HepG2 (cell line): ENCODE measurements at regions not wholly inside any gene's neighbourhood (a gene's known extent, or its start where the extent isn't known, plus 50 kb on each side); places are given as distances from the start of the nearest gene placed in this dataset.

Source experiments
- BCL6 ChIP-seq: IDR thresholded peaks from 2 replicates; pipeline ENCODE4 v1.6.1; 2016; ENCODE audit warnings: missing genetic modification reagents, missing compliant biosample characterization
- CCDC6 ChIP-seq: sonication (generic); formaldehyde crosslinking; IDR thresholded peaks from 2 replicates; pipeline ENCODE4 v1.8.1; 2022; ENCODE audit warnings: mild to moderate bottlenecking, missing genetic modification reagents, moderate library complexity
- HIVEP1 ChIP-seq: sonication (generic); formaldehyde crosslinking; IDR thresholded peaks from 2 replicates; pipeline ENCODE4 v1.4.0; 2020; ENCODE audit warnings: mild to moderate bottlenecking, missing genetic modification reagents
- KDM4B ChIP-seq: sonication (generic); formaldehyde crosslinking; IDR thresholded peaks from 2 replicates; pipeline ENCODE4 v1.4.0; 2020; ENCODE audit warnings: missing genetic modification reagents
- MTA1 ChIP-seq: sonication (generic); formaldehyde crosslinking; IDR thresholded peaks from 2 replicates; pipeline ENCODE4 v1.4.0; 2020; ENCODE audit warnings: missing genetic modification reagents, mild to moderate bottlenecking, borderline replicate concordance
- PCBP2 ChIP-seq: fragments of 200-400 bp; formaldehyde crosslinking; optimal IDR thresholded peaks from 2 replicates; pipeline ENCODE3; 2018; ENCODE audit warnings: low read length, low read depth; ENCODE audit not compliant: poor library complexity, severe bottlenecking
- PLRG1 ChIP-seq: fragments of 450-650 bp; conservative IDR thresholded peaks from 2 replicates; pipeline ENCODE4 v1.6.1; 2016
- POLR2G ChIP-seq: fragments of 200-400 bp; formaldehyde crosslinking; IDR thresholded peaks from 2 replicates; pipeline ENCODE4 v1.6.1; 2018; ENCODE audit warnings: mild to moderate bottlenecking, low read depth, low read length, moderate library complexity
- RAD51 ChIP-seq: fragments of 450-650 bp; IDR thresholded peaks from 2 replicates; pipeline ENCODE4 v1.6.1; 2016; ENCODE audit warnings: borderline replicate concordance
- RARG ChIP-seq: sonication (generic); formaldehyde crosslinking; IDR thresholded peaks from 2 replicates; pipeline ENCODE4 v1.4.0; 2020; ENCODE audit warnings: low read depth, mild to moderate bottlenecking, missing genetic modification reagents
- RBAK ChIP-seq: sonication (generic); formaldehyde crosslinking; IDR thresholded peaks from 2 replicates; pipeline ENCODE4 v1.5.1; 2020; ENCODE audit warnings: mild to moderate bottlenecking, missing genetic modification reagents
- SMARCC2 ChIP-seq: fragments of 450-650 bp; IDR thresholded peaks from 2 replicates; pipeline ENCODE4 v1.6.1; 2017; ENCODE audit warnings: antibody characterized with exemption, mild to moderate bottlenecking
- SPEN ChIP-seq: sonication (generic); formaldehyde crosslinking; IDR thresholded peaks from 2 replicates; pipeline ENCODE4 v1.5.1; 2020; ENCODE audit warnings: low read depth, mild to moderate bottlenecking, missing genetic modification reagents
- SYNCRIP ChIP-seq: fragments of 200-400 bp; formaldehyde crosslinking; IDR thresholded peaks from 2 replicates; pipeline ENCODE4 v1.6.1; 2018; ENCODE audit warnings: mild to moderate bottlenecking, low read depth, low read length; ENCODE audit not compliant: insufficient read depth
- TEAD2 ChIP-seq: sonication (generic); formaldehyde crosslinking; IDR thresholded peaks from 2 replicates; pipeline ENCODE4 v1.9.0; 2021; ENCODE audit warnings: missing genetic modification reagents
- TEAD3 ChIP-seq: optimal IDR thresholded peaks from 2 replicates; pipeline ENCODE3; 2016; ENCODE audit warnings: borderline replicate concordance
- ZBTB8A ChIP-seq: sonication (generic); formaldehyde crosslinking; IDR thresholded peaks from 2 replicates; pipeline ENCODE4 v1.4.0; 2020; ENCODE audit warnings: mild to moderate bottlenecking, low read depth, missing genetic modification reagents, borderline replicate concordance
- ZMYM4 ChIP-seq: sonication (generic); formaldehyde crosslinking; IDR thresholded peaks from 2 replicates; pipeline ENCODE4 v1.8.1; 2023; ENCODE audit warnings: mild to moderate bottlenecking, missing genetic modification reagents
- ZNF451 ChIP-seq: sonication (generic); formaldehyde crosslinking; IDR thresholded peaks from 2 replicates; pipeline ENCODE4 v1.5.0; 2020; ENCODE audit warnings: mild to moderate bottlenecking, missing genetic modification reagents
- ZNF550 ChIP-seq: sonication (generic); formaldehyde crosslinking; IDR thresholded peaks from 2 replicates; pipeline ENCODE4 v1.4.0; 2020; ENCODE audit warnings: mild to moderate bottlenecking, missing genetic modification reagents, borderline replicate concordance
- ZNF670 ChIP-seq: sonication (generic); formaldehyde crosslinking; IDR thresholded peaks from 2 replicates; pipeline ENCODE4 v1.8.0; 2022; ENCODE audit warnings: mild to moderate bottlenecking, missing genetic modification reagents, borderline replicate concordance
- TF ChIP-seq, protein P1 (sequence below): sonication (generic); formaldehyde crosslinking; IDR thresholded peaks from 2 replicates; pipeline ENCODE4 v1.4.0; 2020; ENCODE audit warnings: mild to moderate bottlenecking, missing genetic modification reagents
- TF ChIP-seq, protein P2 (sequence below): sonication (generic); formaldehyde crosslinking; IDR thresholded peaks from 2 replicates; pipeline ENCODE4 v1.9.0; 2022; ENCODE audit warnings: low read depth, missing genetic modification reagents
- TF ChIP-seq, protein P3 (sequence below): sonication (generic); formaldehyde crosslinking; IDR thresholded peaks from 2 replicates; pipeline ENCODE4 v1.9.0; 2021; ENCODE audit warnings: missing genetic modification reagents, mild to moderate bottlenecking, borderline replicate concordance
- TF ChIP-seq, protein P4 (sequence below): IDR thresholded peaks from 2 replicates; pipeline ENCODE4 v1.6.1; 2012; ENCODE audit warnings: inconsistent platforms

DNA sequence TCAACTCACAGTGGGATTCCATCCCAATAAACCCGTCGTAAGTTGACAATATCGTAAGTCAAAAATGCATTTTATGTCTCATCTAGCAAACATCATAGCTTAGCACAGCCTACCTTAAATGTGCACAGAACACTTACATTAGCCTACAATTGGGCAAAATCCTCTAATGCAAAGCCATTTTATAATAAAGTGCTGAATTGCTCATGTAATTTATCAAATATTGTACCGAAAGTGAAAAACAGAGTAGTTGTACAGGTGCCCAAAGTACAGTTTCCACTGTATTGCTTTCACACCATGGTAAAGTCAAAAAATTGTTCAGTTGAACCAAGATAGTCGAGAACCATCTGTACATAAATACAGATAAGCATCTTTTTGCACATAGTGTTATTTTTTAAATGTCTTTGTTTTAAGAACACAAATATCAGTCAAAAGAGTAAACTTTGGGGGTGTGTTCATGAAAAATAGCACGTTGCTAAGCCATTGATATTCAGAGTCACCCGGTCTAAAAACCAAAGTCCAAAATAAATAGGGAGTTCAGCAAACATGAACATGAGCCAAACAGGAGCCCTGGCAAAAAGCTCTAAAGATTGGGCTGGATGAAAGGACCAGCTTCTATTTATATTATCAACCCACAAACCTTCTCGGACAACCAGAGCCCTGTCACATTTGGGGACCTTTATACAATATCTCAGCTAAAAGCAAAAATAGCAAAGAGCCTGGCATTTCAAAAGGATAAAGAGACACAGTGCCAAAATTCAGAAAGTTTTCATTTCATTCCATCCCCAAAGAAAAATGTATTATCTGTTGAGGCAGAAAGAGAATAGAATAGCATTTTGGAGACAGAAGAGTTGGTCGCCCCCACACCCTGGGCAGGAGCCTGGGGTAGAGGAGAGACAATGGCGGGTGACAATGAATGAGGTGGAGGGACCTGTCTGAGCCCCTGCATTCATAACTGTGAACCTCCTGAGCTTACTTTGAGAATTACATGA is 105.9 kb upstream of the SH3BP4 start (continued):
- TF ChIP-seq, protein P1, sequence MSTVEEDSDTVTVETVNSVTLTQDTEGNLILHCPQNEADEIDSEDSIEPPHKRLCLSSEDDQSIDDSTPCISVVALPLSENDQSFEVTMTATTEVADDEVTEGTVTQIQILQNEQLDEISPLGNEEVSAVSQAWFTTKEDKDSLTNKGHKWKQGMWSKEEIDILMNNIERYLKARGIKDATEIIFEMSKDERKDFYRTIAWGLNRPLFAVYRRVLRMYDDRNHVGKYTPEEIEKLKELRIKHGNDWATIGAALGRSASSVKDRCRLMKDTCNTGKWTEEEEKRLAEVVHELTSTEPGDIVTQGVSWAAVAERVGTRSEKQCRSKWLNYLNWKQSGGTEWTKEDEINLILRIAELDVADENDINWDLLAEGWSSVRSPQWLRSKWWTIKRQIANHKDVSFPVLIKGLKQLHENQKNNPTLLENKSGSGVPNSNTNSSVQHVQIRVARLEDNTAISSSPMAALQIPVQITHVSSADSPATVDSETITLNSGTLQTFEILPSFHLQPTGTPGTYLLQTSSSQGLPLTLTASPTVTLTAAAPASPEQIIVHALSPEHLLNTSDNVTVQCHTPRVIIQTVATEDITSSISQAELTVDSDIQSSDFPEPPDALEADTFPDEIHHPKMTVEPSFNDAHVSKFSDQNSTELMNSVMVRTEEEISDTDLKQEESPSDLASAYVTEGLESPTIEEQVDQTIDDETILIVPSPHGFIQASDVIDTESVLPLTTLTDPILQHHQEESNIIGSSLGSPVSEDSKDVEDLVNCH = no peak
- TF ChIP-seq PCBP2 (no peak), SPEN (CRISPR knock-in tag) (no peak; the same call in 1 of the 2 replicates), CCDC6 (CRISPR knock-in tag) (no peak; the same call in 1 of the 2 replicates), SYNCRIP (no peak), ZBTB8A (no peak), PLRG1 (no peak), TEAD2 (CRISPR knock-in tag) (no peak), ZMYM4 (no peak), ZNF451 (CRISPR knock-in tag) (no peak), HIVEP1 (CRISPR knock-in tag) (no peak), KDM4B (no peak; the same call in 1 of the 2 replicates), POLR2G (no peak), RBAK (no peak), TEAD3 (peak; percentile 59), ZNF550 (no peak), RARG (no peak), ZNF670 (CRISPR knock-in tag) (no peak), MTA1 (CRISPR knock-in tag) (no peak; the same call in 1 of the 2 replicates), SMARCC2 (0 out of 2 replicates have a peak, but pooled peaks have one; percentile 4), BCL6 (CRISPR knock-in tag) (peak; percentile 71), RAD51 (no peak)
- TF ChIP-seq, protein P2, sequence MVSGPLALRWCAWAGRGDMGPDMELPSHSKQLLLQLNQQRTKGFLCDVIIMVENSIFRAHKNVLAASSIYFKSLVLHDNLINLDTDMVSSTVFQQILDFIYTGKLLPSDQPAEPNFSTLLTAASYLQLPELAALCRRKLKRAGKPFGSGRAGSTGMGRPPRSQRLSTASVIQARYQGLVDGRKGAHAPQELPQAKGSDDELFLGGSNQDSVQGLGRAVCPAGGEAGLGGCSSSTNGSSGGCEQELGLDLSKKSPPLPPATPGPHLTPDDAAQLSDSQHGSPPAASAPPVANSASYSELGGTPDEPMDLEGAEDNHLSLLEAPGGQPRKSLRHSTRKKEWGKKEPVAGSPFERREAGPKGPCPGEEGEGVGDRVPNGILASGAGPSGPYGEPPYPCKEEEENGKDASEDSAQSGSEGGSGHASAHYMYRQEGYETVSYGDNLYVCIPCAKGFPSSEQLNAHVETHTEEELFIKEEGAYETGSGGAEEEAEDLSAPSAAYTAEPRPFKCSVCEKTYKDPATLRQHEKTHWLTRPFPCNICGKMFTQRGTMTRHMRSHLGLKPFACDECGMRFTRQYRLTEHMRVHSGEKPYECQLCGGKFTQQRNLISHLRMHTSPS = peak; percentile 22; the same call in 1 of the 2 replicates
- TF ChIP-seq, protein P3, sequence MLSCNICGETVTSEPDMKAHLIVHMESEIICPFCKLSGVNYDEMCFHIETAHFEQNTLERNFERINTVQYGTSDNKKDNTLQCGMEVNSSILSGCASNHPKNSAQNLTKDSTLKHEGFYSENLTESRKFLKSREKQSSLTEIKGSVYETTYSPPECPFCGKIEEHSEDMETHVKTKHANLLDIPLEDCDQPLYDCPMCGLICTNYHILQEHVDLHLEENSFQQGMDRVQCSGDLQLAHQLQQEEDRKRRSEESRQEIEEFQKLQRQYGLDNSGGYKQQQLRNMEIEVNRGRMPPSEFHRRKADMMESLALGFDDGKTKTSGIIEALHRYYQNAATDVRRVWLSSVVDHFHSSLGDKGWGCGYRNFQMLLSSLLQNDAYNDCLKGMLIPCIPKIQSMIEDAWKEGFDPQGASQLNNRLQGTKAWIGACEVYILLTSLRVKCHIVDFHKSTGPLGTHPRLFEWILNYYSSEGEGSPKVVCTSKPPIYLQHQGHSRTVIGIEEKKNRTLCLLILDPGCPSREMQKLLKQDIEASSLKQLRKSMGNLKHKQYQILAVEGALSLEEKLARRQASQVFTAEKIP (CRISPR knock-in tag) = no peak
- TF ChIP-seq, protein P4, sequence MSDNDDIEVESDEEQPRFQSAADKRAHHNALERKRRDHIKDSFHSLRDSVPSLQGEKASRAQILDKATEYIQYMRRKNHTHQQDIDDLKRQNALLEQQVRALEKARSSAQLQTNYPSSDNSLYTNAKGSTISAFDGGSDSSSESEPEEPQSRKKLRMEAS = peak; percentile 65; the same call in 1 of the 2 replicates
